HG02884 (cell line): ENCODE measurements at regions not wholly inside any gene's neighbourhood (a gene's known extent, or its start where the extent isn't known, plus 50 kb on each side); places are given as distances from the start of the nearest gene placed in this dataset.

Experiments
- ATAC-seq: cut with Tn5 transposase; IDR thresholded peaks from one replicate; pipeline ENCODE4 v1.9.1; 2021; ENCODE audit warnings: mild to moderate bottlenecking, moderate library complexity; ENCODE audit not compliant: unreplicated experiment

DNA sequence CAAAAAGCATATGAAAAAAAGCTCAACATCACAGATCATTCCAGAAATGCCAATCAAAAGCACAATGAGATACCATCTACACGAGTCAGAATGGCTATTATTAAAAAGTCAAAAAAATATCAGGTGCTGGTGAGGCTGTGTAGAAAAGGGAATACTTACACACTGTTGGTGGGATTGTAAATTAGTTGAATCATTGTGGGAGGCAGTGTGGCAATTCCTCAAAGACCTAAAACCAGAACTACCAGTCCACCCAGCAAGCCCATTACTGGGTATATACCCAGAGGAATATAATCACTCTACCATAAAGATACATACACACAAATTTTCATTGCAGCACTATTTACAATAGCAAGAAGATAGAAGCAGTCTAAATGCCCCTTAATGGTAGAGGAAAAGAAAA is 529.9 kb downstream of the SLITRK1 start:
- no peak for ATAC-seq

DNA sequence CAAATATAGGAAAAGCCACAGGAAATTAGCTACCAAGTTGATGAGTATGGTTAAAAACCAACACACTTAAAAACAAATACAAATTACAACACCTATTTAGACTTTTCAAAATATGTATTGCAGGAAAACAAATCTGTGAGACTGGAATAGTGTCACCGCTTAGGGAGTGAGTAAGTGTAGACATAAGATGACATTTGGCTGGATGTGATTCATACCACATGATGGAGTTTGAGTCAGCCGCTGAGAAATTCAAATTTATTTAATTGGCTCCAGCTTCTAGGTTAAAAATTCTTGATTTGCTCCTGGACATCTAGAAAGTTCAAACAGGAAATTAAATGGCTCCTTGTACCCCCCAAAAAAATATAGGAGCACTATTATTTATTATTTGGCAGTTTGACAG is 531.7 kb downstream of the SLITRK1 start:
- no peak for ATAC-seq

DNA sequence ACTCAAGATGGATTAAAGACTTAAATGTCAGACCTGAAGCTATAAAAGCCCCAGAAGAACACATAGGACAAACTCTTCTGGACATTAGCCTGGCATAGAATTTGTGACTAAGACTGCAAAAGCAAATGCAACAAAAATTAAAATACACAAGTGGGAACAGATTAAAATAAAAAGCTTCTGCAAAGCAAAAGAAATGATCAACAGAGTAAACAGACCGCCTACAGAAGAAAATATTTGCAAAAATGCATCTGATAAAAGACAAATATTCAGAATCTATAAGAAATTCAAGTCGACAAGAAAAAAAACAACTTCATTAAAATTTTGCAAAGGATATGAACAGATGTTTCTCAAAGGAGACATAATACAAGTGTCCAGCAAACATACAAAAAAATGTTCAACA is 537.8 kb downstream of the SLITRK1 start:
- no peak for ATAC-seq

DNA sequence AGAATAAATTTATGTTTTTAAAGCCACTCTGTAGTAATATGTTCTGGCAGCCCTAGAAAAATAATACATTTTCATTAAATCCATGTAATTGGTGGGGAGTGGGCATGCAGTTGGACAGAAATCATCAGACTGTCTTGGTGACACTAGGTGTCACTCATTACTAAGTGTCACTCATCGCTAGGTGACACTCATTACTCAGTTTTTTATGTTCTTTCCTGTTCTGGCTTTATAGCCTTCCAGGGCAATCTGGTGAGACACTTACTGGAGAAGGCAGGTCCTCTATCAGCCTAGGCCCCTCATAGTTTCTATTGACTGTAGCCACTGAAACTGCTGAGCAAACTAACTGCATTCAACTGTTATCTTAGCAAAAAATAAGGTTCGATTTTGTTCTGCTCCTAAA is 542.1 kb downstream of the SLITRK1 start:
- no peak for ATAC-seq

DNA sequence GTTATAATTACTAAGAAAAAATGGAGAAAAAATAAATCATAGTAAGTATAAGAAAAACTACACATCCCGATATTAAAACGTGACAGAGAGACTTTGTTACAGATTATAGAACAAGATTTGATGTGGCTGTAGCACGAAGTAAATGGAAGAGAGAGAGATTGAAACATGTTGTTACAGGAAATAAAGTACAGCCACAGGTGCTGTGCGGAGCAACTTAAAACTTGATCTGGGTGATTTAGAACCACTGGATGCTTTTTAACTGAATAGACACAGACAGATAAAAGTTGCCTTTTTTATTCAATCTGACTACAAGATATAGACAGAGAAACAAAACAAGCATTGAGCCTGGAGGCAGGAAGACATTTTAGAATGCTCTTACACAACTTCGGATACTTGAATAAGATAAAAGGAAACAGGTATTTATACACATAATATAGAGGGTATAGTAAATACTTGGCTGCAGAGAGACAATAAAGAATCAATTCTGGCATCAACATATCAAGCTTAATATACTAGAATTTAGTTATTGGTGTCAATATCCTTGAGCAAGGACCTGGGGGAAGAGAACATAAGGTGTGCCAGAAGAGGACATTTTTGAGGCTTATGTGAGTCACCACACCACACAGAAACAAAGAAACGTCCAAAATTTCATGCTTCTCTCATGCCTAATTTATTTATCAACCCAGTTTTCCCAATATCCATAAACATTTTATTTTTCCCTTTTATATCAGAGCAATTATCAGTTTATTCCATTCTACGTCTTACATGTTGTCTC is 548.5 kb downstream of the SLITRK1 start:
- ATAC-seq = no peak

DNA sequence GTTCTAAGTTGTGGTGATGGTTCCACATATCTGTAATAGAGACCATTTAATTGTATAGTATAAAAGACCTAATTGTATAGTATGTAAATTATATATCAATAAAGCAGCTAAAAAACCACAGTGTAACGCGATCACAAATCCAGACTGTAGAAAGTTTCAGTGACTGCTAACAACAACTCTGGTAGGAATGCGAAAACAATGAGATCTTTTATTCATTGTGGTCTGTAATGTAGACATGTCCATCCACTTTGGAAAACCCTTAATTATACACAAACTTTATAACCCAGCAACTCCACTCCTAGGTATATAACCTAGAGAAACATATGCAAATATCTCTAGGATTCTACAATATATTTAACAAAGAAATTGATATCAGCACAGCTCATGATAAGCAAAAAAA is 549.5 kb downstream of the SLITRK1 start:
- no peak for ATAC-seq

DNA sequence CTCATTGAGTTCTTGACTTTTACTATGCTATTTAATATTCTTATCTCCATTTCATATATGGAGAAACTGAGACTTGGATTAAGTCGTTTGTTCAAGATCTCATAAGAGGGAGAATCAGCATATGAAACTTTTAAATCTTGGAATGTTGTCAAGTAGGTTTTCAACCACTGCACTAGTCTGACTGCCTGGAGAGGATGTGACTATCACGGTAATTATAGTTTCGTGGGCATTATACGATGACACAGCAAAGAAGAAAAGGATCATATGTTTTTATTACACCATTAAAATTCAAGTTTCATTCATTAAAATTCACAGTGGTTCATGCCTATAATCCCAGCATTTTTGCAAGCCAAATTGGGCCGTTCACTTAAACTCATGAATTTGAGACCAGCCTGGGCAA is 555.2 kb downstream of the SLITRK1 start:
- no peak for ATAC-seq

DNA sequence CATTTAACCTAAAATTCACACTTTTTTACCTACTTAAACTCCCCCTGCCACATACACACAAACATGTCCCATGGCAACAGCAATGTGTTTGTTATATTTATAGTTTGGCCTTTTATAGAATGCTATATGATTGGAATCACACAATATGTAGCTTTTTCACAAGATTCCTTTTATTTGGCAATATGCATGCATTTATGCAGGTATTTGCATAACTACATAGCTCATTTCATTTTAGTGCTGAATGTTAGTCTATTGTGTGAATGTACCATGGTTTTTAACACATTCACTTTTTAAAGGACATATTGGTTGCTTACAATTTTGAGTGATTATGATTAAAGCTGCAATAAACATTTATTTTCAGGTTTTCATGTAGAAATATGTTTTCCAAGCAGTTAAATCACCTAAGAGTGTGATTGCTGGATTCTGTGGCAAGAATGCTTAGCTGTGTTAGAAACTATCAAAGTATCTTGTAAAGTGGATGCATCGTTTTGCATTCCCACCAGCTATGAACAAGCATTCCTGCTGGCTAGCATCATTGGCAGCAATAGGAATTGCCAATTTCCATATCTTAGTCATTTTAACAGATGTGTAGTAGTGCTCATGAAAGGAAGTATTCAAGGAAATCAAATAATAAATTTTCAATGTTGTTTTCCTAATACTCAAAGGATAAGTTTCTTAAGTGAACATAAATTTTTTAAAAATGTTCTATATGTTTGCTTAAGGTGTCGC is 557.0 kb downstream of the SLITRK1 start:
- no peak for ATAC-seq

DNA sequence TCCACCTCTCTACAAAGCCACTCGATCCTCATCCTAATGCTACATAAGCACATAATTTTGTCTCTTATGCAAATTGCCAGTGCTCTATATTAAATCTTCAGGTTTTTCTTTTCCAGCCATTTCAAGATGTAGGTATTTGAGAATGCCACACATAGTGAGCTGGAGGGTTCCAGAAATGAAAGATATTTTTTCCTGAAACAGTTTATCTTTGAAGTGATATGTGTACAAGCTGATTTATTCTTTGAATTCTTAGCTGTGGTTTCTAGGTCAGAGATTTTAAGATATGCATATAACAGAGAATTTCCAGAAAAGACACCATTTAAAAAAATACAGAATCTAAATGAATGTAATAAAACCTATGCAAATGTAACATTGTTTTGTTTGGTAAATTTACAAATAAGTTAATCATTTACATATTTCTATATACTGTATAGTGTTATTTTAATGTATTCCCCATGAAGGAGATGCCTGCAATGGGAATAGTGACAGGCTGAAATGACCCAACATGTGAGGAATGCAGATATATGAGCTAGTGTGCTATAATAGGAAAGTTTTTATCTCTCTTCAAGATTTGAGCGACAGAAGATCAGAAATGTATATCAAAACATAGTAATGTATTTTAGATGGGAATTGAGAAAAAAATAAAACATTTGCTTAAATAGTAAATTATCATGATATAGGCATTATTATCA is 570.2 kb downstream of the SLITRK1 start:
- no peak for ATAC-seq

DNA sequence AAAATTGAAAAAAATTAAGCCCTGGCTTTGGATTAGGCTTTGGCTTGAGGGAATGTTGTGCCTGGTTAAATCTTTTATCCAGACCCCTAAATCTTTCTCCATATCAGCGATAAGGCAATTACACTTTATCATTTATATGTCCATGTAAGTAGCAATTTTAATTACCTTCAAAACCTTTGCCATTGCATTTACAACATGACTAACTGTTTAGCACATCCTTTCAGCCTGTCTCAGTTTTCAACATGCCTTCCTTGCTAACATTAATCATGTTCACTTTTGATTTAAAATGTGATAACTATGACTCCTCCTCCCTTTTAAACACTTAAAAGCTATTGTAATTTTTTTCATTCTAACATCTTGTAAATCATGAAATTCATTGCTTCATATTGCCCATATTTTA is 583.7 kb downstream of the SLITRK1 start:
- no peak for ATAC-seq

DNA sequence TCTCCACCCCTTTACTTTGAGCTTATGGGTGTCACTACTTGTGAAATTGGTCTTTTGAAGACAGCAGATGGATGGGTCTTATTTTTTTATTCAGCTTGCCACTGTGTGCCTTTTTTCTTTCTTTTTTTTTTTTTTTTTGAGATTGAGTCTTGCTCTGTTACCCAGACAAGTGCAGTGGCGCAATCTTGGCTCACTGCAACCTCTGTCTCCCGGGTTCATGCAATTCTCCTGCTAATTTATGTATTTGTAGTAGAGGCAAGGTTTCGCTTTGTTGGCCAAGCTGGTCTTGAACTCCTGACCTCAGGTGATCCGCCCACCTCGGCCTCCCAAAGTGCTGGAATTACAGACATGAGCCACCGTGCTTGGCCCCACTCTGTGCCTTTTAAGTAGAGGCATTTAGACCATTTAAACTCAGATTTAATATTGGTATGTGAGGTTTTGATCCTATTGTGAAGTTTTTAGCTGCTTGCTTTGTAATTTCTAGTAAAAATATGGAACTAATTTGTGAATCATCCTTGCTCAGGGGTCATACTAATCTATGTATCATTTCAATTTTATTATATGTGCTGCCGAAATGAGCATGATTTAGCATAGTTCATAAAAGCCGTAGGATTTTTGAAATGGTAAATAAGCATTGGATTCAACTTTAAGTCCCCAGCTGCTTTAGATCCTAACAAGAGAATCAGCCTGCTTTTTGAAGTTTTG is 584.5 kb downstream of the SLITRK1 start:
- no peak for ATAC-seq

DNA sequence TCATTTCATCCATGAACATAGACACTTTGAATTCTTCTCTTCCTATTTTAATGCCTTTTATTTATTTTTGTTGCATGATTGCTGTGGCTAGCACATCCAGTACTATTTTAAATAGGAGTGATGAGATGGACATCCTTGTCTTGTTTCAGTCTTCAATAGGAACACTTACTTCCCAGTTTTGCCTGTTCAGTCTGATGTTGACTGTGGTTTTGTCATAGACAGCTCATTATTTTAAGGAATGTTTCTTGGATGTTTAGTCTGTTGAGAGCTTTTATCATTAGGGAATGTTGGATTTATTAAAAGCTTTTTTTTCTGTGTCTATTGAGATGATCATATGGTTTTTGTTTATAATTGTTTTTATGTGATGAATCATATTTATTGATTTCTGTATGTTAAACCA is 586.6 kb downstream of the SLITRK1 start:
- ATAC-seq = no peak

DNA sequence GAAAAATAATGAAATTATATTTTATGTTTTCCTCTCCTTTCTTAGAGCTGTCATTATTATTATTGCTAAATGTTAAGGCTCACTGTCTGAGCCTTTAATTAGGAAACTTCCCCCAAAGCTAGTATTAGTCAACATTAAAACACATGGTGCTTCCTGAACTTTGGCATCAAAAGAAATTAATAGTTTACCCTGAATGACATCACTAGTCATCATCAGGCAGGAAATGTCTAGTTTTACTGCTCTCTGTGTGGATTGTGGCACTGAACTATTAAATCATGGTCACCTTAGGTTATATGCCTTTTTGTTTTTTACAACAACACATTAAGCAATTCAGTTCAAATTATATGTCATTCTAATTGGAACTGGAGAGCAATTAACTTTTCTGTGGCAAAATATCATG is 595.5 kb downstream of the SLITRK1 start:
- ATAC-seq = no peak

DNA sequence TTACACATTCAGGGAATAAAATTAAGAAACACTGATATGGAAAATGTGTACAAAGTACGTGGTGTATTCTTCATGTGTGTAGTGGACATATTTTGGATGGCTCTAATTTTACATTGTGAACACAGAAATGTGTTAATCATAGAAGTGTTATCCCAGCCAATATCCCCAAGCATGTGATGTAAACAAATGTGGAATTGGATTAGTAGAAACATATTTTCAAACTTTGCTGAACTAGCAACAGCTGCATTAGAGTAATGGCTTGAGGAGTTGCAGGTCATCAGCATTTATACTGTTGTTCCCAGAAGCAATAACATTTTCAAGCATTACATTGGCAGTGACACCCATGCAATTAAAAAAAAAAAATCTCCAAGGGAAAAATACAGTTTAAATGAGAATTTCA is 600.6 kb downstream of the SLITRK1 start:
- no peak for ATAC-seq

DNA sequence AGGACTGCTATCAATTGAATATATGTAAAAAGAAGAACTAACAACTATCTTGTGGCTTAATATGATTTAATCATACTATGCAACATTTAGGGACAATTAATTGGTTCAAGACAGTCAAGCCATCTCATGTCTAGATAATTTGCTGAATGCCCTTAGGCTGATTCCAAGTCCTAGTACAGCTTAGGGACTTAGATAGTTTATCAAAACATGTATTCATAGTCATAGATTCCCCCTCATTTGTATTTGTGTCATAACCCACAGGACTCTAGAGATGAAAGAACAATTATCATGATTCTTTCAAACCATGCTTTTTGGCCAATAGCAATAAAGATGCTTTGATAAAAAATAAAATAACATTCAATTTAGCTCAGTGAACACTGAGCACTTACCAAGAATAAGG is 607.6 kb downstream of the SLITRK1 start:
- no peak for ATAC-seq

DNA sequence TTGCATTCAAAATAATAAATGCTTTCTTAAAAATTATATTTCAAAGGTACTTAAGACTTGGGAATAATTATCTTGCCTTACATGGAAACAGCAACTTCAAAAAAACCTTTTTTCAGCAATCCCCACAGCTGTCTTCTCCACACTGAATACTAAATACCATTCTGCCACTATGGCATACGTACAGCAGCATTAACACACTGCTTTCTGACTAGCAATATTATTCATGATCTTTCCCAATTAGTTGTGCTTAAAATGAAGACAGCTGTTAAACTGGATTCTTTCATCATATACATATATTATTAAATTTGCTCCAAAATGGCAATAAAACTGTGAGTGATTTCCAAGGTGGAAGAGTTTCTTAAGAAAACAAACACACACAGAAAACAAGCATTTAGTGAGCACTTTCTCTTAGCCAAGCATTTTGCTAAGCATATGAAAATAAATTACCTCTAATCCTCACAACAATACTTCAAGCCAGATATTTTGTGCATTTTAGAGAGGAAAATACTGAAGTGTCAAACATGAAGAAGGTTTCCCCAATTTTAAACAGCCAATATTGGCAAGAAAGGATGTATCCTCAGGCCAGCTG is 609.5 kb downstream of the SLITRK1 start:
- ATAC-seq = no peak

DNA sequence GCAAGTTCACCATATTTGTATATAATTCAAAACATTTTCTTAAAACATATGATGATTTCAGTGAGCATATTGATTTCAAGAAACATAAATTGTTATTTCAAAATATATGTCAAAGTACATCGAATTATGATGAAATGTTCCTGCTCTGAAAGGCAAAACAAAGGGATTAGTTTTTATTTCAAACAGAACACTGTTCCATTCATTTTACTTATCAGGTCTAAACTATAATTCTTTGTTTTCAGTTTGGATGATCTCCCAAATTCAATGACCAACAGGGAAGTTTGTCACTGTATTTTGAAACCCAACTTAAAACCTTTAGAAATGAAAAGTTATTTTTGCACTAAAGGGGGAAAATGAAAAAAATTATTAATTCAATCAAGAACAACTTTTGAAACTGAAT is 610.2 kb downstream of the SLITRK1 start:
- no peak for ATAC-seq

DNA sequence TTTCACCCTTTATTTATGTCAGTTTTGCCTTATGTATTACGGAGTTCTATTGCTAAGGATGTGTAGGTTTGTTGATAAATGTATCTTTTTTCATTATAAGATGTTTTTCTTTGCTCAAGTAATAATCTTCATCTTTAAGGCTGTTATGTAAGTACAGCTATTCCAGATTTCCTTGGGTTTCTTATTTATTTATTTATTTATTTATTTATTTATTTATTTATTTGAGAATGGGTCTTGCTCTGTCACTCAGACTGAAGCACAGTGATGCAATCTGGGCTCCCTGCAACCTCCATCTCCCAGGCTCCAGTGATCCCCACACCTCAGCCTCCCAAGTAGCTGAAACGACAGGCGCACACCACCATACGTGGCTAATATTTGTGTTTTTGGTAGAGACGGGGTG is 617.0 kb downstream of the SLITRK1 start:
- no peak for ATAC-seq

DNA sequence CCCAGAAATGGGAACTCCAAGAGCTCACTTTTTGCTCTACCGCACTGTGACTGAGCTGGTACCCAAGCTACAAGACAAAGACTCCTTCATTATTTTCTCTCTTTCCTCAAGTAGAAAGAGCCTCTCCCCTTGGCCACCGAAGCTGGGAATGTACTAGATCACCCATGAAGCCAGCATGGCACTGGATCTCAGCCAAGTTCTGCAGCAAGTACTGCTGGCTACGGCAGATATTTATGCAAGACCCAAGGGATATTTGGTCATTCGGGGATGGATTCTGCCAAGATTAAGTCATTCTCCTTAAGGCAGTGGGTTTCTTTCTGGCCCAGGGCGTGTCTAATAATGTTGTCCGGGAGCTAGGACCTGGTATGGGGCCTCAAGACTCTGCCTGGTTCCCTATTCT is 633.5 kb downstream of the SLITRK1 start:
- no peak for ATAC-seq

DNA sequence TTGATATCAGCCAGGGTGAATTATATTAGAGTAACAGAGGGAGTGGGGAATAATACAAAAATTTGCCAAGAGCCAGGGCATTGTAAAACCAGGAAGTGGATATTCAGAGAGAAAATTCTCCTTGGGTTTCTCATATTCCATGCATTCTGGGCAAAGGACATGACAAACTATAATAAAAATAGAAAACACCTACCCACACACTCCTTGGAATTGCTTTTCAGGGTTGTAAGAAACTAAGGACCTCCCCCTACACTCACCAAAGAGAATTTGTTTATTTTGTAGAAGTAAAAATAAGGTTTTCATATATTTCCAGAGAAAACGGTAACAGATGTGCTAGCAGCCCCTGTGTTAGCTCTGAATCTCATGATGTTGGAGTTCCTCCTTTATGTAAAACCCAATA is 649.6 kb downstream of the SLITRK1 start:
- no peak for ATAC-seq
